ENCODE measurements at regions not wholly inside any gene's neighbourhood (a gene's known extent, or its start where the extent isn't known, plus 50 kb on each side); places are given as distances from the start of the nearest gene placed in this dataset.
A peak's percentile ranks its signal among the peaks of the same experiment; 100 is the strongest.
"Not testable (repeated sequence)": the region's sequence is repeated elsewhere in the genome, so short reads cannot be mapped to it uniquely, and the experiment has no call there.

DNA sequence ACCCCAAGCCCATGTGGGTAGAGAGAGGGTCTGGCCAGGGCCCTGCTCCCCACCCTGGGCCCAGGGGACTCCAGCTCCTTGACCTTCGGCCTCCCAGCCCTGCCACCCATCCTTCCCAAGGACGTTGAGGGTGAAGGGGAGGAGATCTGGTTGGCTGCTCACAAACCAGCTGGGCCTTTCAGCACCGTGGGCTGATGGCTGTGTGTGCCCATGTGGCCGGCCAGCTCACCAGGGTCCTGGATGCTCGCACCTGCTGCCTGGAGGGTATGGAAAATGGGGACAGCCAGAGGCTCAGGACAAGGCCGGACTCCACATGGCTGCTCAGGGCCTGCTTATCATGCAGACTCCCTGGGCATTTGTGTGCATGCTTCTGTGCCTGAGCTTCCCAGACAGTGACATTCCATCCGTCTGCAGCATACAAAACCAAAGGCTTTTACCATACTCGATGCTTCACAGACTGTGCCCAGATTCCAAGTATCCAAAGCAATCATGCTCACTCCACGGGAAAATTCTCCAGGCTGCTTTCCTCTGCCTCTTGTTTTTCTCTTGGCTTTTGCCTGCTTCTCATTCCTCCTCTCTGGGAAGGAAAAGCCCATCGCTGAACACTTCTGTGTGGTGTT, 112.5 kb upstream of the ZNF469 start:
- not testable (repeated sequence) for ATAC-seq

GRCh38 chr16:88271296-88271695, 111.5 kb upstream of the ZNF469 start:
- not testable (repeated sequence) for ATAC-seq

GRCh38 chr16:88271776-88272175, 111.0 kb upstream of the ZNF469 start:
- not testable (repeated sequence) for ATAC-seq

GRCh38 chr16:88272437-88272836, 110.3 kb upstream of the ZNF469 start:
- not testable (repeated sequence) for ATAC-seq

DNA sequence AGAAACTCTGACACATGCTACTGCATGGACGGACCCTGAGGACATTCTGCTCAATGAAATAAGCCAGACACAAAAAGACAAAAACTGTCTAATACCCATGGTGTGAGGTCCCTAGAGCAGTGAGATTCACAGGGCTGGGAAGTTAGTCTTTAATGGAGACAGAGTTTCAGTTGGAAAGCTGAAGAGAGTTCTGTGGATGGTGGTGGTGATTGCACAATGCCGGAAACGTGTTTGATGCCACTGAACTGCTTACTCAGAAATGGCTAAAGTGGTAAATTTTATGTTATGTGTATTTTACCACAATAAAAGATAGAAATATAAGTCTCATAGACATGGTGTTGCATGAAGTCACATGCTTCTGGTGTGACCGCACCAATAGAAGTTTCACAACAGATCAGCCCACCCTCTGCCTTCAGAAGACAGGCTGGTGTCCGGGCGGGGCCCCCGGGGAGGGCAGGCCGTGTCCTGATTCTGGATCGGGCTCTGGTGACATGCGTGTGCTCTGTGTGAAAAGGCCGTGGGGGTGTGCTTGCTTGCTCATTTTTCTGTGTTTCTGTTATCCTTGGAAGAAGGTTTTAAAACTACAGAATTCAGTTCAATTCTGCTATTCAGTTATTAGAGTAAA, 108.5 kb upstream of the ZNF469 start:
- ATAC-seq, result peak; percentile 17

DNA sequence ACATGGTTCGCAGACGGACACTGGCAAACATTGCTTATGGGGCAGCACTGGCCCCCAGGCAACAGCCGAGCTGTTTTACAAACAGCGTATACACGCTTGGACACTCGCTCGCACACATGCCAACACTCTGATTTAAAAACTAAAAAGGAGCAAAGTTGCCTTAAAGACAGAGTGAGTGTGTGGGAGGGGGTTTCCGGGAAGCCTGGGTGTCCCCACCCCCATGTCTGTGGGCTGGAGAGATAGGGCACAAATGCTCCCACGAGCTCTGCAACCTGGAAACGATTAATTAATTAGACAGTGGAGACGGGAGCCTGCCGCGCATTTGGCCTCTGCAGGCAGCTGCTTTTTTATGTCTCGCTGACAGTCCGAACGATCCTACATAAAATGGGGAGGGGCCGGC, 107.9 kb upstream of the ZNF469 start:
- ATAC-seq, result no peak

GRCh38 chr16:88275336-88276122, 107.2 kb upstream of the ZNF469 start:
- peak; percentile 15 for ATAC-seq

DNA sequence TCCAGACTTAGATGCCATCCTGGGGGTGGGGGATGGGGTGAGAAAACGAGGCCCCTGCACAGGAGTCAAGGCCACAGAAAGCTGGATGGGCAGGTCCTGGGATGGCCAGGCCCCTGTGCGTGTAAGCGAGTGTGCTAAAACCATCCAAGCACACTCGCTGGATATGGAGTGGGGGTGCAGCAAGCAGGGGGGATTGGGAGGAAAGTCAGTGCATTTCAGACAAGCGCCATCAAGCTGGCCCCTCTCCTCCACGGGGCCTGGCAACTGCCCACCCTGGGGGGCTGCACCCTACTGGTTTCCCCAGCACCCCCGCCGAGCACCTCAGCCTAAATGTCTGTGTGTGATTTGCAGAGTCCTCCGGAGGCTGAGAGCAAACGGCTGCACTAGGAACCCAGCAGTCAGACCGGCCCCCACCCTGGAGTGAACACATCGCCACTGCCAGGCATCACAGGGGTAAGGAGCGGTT, 106.6 kb upstream of the ZNF469 start:
- ATAC-seq, result not testable (repeated sequence)

DNA sequence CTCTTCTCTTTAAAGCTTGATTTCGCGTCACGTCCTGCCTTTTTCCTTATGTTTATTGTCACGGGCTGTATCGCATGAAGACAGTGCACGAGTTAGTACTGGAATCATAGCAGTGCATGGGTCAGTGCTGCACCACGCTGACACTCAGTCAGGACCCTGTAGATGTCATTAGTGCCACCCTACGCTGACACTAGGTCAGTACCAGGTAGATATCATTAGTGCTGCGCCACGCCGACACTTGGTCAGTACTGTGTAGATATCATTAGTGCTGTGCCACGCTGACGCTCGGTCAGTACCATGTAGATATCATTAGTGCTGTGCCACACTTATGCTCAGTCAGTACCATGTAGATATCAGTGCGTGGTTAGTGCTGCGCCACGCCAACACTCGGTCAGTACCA, 106.2 kb upstream of the ZNF469 start:
- ATAC-seq, result no peak

- ATAC-seq, result no peak
Observed at GRCh38 chr16:88279998-88280397, 102.8 kb upstream of the ZNF469 start.

DNA sequence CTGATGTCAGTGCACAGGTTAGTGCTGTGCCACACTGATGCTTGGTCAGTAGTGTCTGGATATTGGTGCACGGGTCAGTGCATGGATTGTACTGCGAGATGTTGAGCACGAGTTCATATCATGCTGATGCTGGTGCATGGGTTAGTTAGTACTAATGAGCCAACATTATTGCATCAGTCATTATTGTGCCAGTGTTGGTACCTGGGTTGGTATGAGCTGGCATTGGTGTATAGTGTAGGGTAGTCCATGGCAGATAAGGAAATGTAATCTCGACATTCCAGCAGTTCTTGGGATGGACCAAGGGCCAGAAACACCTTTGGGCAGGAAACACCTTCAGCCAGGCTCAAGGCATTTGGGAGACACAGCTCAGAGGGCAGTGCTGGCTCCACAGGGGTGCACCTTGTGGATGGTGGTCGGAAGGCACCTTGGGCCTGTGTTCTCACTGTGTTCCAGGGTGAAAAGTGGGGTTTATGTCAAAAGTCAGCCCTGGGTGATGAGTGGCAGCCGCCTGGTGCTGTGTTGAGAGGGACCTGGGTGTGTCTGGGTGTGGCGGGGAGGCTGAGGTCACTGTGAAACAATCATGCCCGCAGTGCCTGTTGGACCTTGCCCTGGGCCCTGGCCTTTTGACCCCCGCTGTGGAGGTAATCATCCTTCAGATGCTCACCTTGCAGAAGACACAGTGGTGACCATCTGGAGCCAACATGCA, 100.7 kb upstream of the ZNF469 start:
- ATAC-seq, result peak; percentile 50

- ATAC-seq, result peak; percentile 79
Observed at GRCh38 chr16:88282564-88283395, 100.0 kb upstream of the ZNF469 start.

GRCh38 chr16:88283596-88283995, 99.2 kb upstream of the ZNF469 start:
- no peak for ATAC-seq

DNA sequence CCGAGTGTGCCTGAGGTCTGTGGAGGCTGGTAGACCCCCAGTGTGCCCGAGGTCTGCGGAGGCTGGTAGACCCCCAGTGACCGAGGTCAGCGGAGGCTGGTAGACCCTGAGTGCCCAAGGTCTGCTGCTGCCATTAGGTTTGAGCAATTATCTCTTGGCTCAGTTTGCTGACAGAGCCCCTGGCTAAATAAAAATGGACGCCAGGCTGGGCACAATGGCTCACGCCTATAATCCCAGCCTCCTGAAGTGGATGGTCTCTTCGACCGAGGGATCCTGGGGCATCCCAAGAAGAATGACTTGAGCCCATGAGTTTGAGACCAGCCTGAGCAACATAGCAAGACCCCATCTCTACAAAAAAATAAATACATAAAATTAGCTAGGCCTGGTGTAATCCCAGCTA, 98.7 kb upstream of the ZNF469 start:
- ATAC-seq, result no peak

- ATAC-seq, result no peak
Observed at GRCh38 chr16:88284626-88285513, 97.9 kb upstream of the ZNF469 start.

- no peak for ATAC-seq
Observed at GRCh38 chr16:88285514-88285822, 97.3 kb upstream of the ZNF469 start.

- no peak for ATAC-seq
Observed at GRCh38 chr16:88286301-88286923, 96.3 kb upstream of the ZNF469 start.

GRCh38 chr16:88287219-88287618, 95.5 kb upstream of the ZNF469 start:
- no peak for ATAC-seq

- ATAC-seq, result no peak
Observed at GRCh38 chr16:88288303-88288702, 94.5 kb upstream of the ZNF469 start.

DNA sequence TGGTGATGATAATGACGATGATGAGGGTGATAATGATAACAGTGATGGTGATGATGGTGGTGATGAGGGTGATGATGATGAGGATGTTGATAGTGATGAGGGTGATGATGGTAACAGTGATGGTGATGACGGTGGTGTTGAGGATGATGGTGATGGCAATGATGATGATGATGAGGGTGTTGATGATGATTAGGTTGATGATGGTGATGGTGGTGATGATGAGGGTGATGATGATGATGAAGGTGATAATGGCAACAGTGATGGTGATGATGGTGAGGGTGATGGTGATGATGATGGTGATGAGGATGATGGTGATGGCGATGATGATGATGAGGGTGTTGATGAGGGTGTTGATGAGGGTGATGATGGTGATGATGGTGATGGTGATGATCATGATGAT, 93.8 kb upstream of the ZNF469 start:
- ATAC-seq, result no peak

- no peak for ATAC-seq
Observed at GRCh38 chr16:88289561-88289960, 93.2 kb upstream of the ZNF469 start.
